Aorta (tissue), 5 donors: ENCODE measurements at regions not wholly inside any gene's neighbourhood (a gene's known extent, or its start where the extent isn't known, plus 50 kb on each side); places are given as distances from the start of the nearest gene placed in this dataset.

Experiments
- ATAC-seq: fragments of 200-7000 bp; cut with Tn5 transposase; one replicate; pipeline ENCODE4 v1.9.1; 2022; ENCODE audit warnings: moderate library complexity; ENCODE audit not compliant: low FRiP score
- DNase-seq, 2 donors: peaks; one replicate each; pipeline ENCODE4 v3.0.0-alpha.2; 2020
- H3K27ac ChIP-seq, 2 donors: one replicate each; pipeline ENCODE4 v1.5.1; 2013; ENCODE audit warnings: low read length in 2 of 2, mild to moderate bottlenecking in 2 of 2, moderate library complexity in 2 of 2, control low read depth in 1 of 2, inconsistent platforms in 1 of 2, low read depth in 1 of 2
- H3K27me3 ChIP-seq, 2 donors: one replicate each; pipeline ENCODE4 v1.6.1; 2013; ENCODE audit warnings: control low read depth in 1 of 2, low read length in 1 of 2, mild to moderate bottlenecking in 1 of 2, moderate library complexity in 1 of 2; ENCODE audit not compliant: insufficient read depth in 2 of 2, control insufficient read depth in 1 of 2
- H3K36me3 ChIP-seq, 2 donors: one replicate each; pipeline ENCODE4 v1.6.1; 2013; ENCODE audit warnings: control low read depth in 1 of 2, low read length in 1 of 2, mild to moderate bottlenecking in 1 of 2; ENCODE audit not compliant: insufficient read depth in 2 of 2, control insufficient read depth in 1 of 2
- H3K4me1 ChIP-seq, 2 donors: one replicate each; pipeline ENCODE4 v1.6.1; 2013; ENCODE audit warnings: low read length in 2 of 2, control low read depth in 1 of 2, mild to moderate bottlenecking in 1 of 2, moderate library complexity in 1 of 2; ENCODE audit not compliant: insufficient read depth in 2 of 2, control insufficient read depth in 1 of 2
- H3K4me3 ChIP-seq, 2 donors: one replicate each; pipeline ENCODE4 v1.5.1; 2013; ENCODE audit warnings: low read length in 2 of 2, control low read depth in 1 of 2, mild to moderate bottlenecking in 1 of 2
- H3K9me3 ChIP-seq: one replicate; pipeline ENCODE4 v1.6.1; 2013; ENCODE audit warnings: mild to moderate bottlenecking, low read length; ENCODE audit not compliant: control insufficient read depth
- WGBS, 2 donors: extraction: QIAGEN DNeasy Blood & Tissue Kit; methylation state at CpG; one replicate each; pipeline ENCODE4 v1.1.7; 2013; 5-methylcytosine and 5-hydroxymethylcytosine counted together
- intact Hi-C, 2 donors: fragments of 100-400 bp; cut with DNase I; formaldehyde crosslinking; loops; one replicate each; pipeline versions ENCODE4 v1.14.2 to v1.15.0; 2022
- donor health status: healthy with polysubstance abuse.
- donor health status: Bipolar disorder and iron deficiency.
- donor health status: DM: no; HTN: no; CAD: no.
- donor health status: DM: no; HTN: no; CAD: no.
- donor health status: DM: yes; HTN: yes; CAD: no.

GRCh38 chr7:132035517-132036362, 479.3 kb upstream of the PODXL start:
- H3K36me3 ChIP-seq = no peaks in the 10 kb centered on the region
- no peak overlapping the region for H3K4me3 ChIP-seq
- intact Hi-C loops = no loop called here
- no peak for ATAC-seq
- 47 to 54% methylated on average over 9 of the region's 9 CpGs for WGBS, 2 donors
- no peak for DNase-seq
- H3K27me3 ChIP-seq = no peaks in the 10 kb centered on the region
- H3K9me3 ChIP-seq = no peaks in the 10 kb centered on the region
- H3K4me1 ChIP-seq = no peaks in the 10 kb centered on the region
- H3K27ac ChIP-seq = peak overlapping the region in 1 of 2 donors; percentile 55

GRCh38 chr7:132034748-132035416, 478.5 kb upstream of the PODXL start:
- no peak for ATAC-seq
- no peaks in the 10 kb centered on the region for H3K36me3 ChIP-seq
- H3K27ac ChIP-seq = no peak overlapping the region
- no peak overlapping the region for H3K4me3 ChIP-seq
- intact Hi-C loops = no loop called here
- WGBS, 2 donors = 80 to 86% methylated on average over 6 of the region's 6 CpGs
- no peaks in the 10 kb centered on the region for H3K27me3 ChIP-seq
- H3K9me3 ChIP-seq = no peaks in the 10 kb centered on the region
- no peak for DNase-seq
- H3K4me1 ChIP-seq = no peaks in the 10 kb centered on the region

GRCh38 chr7:132030883-132031282, 474.5 kb upstream of the PODXL start:
- Histone ChIP-seq H3K4me3 (no peak overlapping the region), H3K27ac (no peak overlapping the region), H3K27me3 (no peaks in the 10 kb centered on the region), H3K36me3 (no peaks in the 10 kb centered on the region), H3K9me3 (no peaks in the 10 kb centered on the region), H3K4me1 (no peaks in the 10 kb centered on the region)
- ATAC-seq (no peak), DNase-seq (no peak)
- 78 to 89% methylated on average over 2 of the region's 2 CpGs for WGBS, 2 donors
- intact Hi-C loops = no loop called here

GRCh38 chr7:132030086-132030568, 473.7 kb upstream of the PODXL start:
- H3K36me3 ChIP-seq = no peaks in the 10 kb centered on the region
- DNase-seq = peak in 1 of 2 donors; percentile 79
- no peaks in the 10 kb centered on the region for H3K27me3 ChIP-seq
- 0 to 8% methylated on average over 3 of the region's 3 CpGs for WGBS, 2 donors
- H3K9me3 ChIP-seq = no peaks in the 10 kb centered on the region
- no peak overlapping the region for H3K4me3 ChIP-seq
- intact Hi-C loops = no loop called here
- no peaks in the 10 kb centered on the region for H3K4me1 ChIP-seq
- H3K27ac ChIP-seq = peak overlapping the region in 1 of 2 donors; percentile 6
- no peak for ATAC-seq

- H3K27me3 ChIP-seq = no peaks in the 10 kb centered on the region
- H3K4me3 ChIP-seq = no peak overlapping the region
- ATAC-seq (no peak), DNase-seq (no peak)
- H3K9me3 ChIP-seq = no peaks in the 10 kb centered on the region
- intact Hi-C loops = loop anchor here in 1 of 2 donors (5.0 kb wide), 1 partner anchor 38 kb away; no protein-coding TSS in a partner anchor
- H3K36me3 ChIP-seq = no peaks in the 10 kb centered on the region
- WGBS, 2 donors = 24 to 30% methylated on average over 6 of the region's 6 CpGs
- H3K4me1 ChIP-seq = no peaks in the 10 kb centered on the region
- H3K27ac ChIP-seq = no peak overlapping the region
Measured at GRCh38 chr7:132029369-132030085, 473.1 kb upstream of the PODXL start.

- intact Hi-C loops = loop anchor here in 1 of 2 donors (5.0 kb wide), 1 partner anchor 39 kb away; no protein-coding TSS in a partner anchor
- no peaks in the 10 kb centered on the region for H3K36me3 ChIP-seq
- no peak overlapping the region for H3K4me3 ChIP-seq
- 94 to 96% methylated on average over 7 of the region's 7 CpGs for WGBS, 2 donors
- no peaks in the 10 kb centered on the region for H3K9me3 ChIP-seq
- ATAC-seq (no peak), DNase-seq (no peak)
- no peaks in the 10 kb centered on the region for H3K27me3 ChIP-seq
- H3K4me1 ChIP-seq = no peaks in the 10 kb centered on the region
- no peak overlapping the region for H3K27ac ChIP-seq
Measured at GRCh38 chr7:132028144-132028920, 471.9 kb upstream of the PODXL start.

- ATAC-seq (no peak), DNase-seq (no peak)
- Histone ChIP-seq H3K27ac (no peak overlapping the region), H3K9me3 (no peaks in the 10 kb centered on the region), H3K4me3 (no peak overlapping the region), H3K27me3 (no peaks in the 10 kb centered on the region), H3K36me3 (no peaks in the 10 kb centered on the region), H3K4me1 (peaks cover 0 to 3% of the 10 kb centered on the region in 2 donors)
- intact Hi-C loops = loop anchor here in 1 of 2 donors (5.0 kb wide), 1 partner anchor 118 kb away; no protein-coding TSS in a partner anchor
- 34 to 37% methylated on average over 6 of the region's 6 CpGs for WGBS, 2 donors
Measured at GRCh38 chr7:132024290-132024689, 467.9 kb upstream of the PODXL start.

GRCh38 chr7:132023466-132023865, 467.0 kb upstream of the PODXL start:
- no peaks in the 10 kb centered on the region for H3K36me3 ChIP-seq
- ATAC-seq = no peak
- no peak overlapping the region for H3K4me3 ChIP-seq
- no peak overlapping the region for H3K27ac ChIP-seq
- no peaks in the 10 kb centered on the region for H3K9me3 ChIP-seq
- no peak for DNase-seq
- intact Hi-C loops = loop anchor here in 1 of 2 donors (5.0 kb wide), 1 partner anchor 119 kb away; no protein-coding TSS in a partner anchor
- H3K27me3 ChIP-seq = no peaks in the 10 kb centered on the region
- H3K4me1 ChIP-seq = peaks cover 0 to 3% of the 10 kb centered on the region in 2 donors
